CD14-positive monocyte (primary cell): ENCODE measurements at regions not wholly inside any gene's neighbourhood (a gene's known extent, or its start where the extent isn't known, plus 50 kb on each side); places are given as distances from the start of the nearest gene placed in this dataset.

Experiments
- DNase-seq, 3 donors: peaks; one replicate each; pipeline ENCODE4 v3.0.0-alpha.2; 2011 to 2022
- H2AFZ ChIP-seq: 2 replicates; pipeline ENCODE4 v1.6.0; 2012; ENCODE audit warnings: mild to moderate bottlenecking, low read depth, low read length, inconsistent platforms; ENCODE audit not compliant: insufficient read depth, poor library complexity, severe bottlenecking
- H3K27ac ChIP-seq, 2 donors: 1 replicate in 1 of 2; 2 replicates in 1 of 2; pipeline ENCODE4 v1.5.1; 2012 to 2013; ENCODE audit warnings: low read length in 2 of 2, control low read depth in 1 of 2, inconsistent platforms in 1 of 2, low read depth in 1 of 2, mild to moderate bottlenecking in 1 of 2
- H3K27me3 ChIP-seq, 2 donors: one replicate each; pipeline versions ENCODE4 v1.6.0 to v1.6.1; 2011 to 2013; ENCODE audit warnings: low read length in 2 of 2; ENCODE audit not compliant: control insufficient read depth in 2 of 2, insufficient read depth in 2 of 2
- H3K36me3 ChIP-seq, 2 donors: replicated peaks in 1 of 2; 1 replicate in 1 of 2; 2 replicates in 1 of 2; pipeline versions ENCODE4 v1.5.1 to v1.6.1; 2012 to 2013; ENCODE audit warnings: low read length in 2 of 2, control low read depth in 1 of 2, inconsistent platforms in 1 of 2, mild to moderate bottlenecking in 1 of 2; ENCODE audit not compliant: insufficient read depth in 2 of 2, control insufficient read depth in 1 of 2
- H3K4me1 ChIP-seq, 2 donors: 1 replicate in 1 of 2; 2 replicates in 1 of 2; pipeline versions ENCODE4 v1.5.1 to v1.6.1; 2012 to 2013; ENCODE audit warnings: low read length in 2 of 2, control low read depth in 1 of 2, inconsistent platforms in 1 of 2, mild to moderate bottlenecking in 1 of 2, moderate library complexity in 1 of 2; ENCODE audit not compliant: insufficient read depth in 2 of 2, control insufficient read depth in 1 of 2
- H3K4me2 ChIP-seq: replicated peaks from 2 replicates; pipeline ENCODE3; 2012; ENCODE audit warnings: low read length, moderate library complexity, mild to moderate bottlenecking; ENCODE audit not compliant: poor library complexity, severe bottlenecking; ENCODE audit errors: extremely low read depth
- H3K4me3 ChIP-seq, 3 experiments: fragments of 200-600 bp in 1 of 3; sonication (generic) in 1 of 3; replicated peaks in 1 of 3; 1 replicate in 2 of 3; 2 replicates in 1 of 3; pipeline ENCODE4 v1.5.1; 2011 to 2013; ENCODE audit warnings: low read length in 3 of 3, mild to moderate bottlenecking in 3 of 3, control low read depth in 2 of 3, low read depth in 2 of 3, inconsistent platforms in 1 of 3, moderate library complexity in 1 of 3
- H3K79me2 ChIP-seq: 2 replicates; pipeline ENCODE4 v1.6.0; 2012; ENCODE audit warnings: mild to moderate bottlenecking, control low read depth, inconsistent platforms, low read length, moderate library complexity; ENCODE audit not compliant: insufficient read depth
- H3K9ac ChIP-seq: 2 replicates; pipeline ENCODE4 v1.6.0; 2017; ENCODE audit warnings: low read length, mild to moderate bottlenecking; ENCODE audit not compliant: insufficient read depth, poor library complexity, severe bottlenecking
- H3K9me3 ChIP-seq, 2 donors: replicated peaks in 1 of 2; 1 replicate in 1 of 2; 2 replicates in 1 of 2; pipeline versions ENCODE4 v1.5.1 to v1.6.1; 2012 to 2013; ENCODE audit warnings: low read length in 2 of 2, control low read depth in 1 of 2; ENCODE audit not compliant: control insufficient read depth in 1 of 2, insufficient read depth in 1 of 2
- H4K20me1 ChIP-seq: 2 replicates; pipeline ENCODE4 v1.6.0; 2012; ENCODE audit warnings: mild to moderate bottlenecking, low read length, control low read depth, moderate library complexity; ENCODE audit not compliant: insufficient read depth
- H3K27ac Mint-ChIP-seq, 7 donors: one replicate each; pipeline ENCODE4 v1.8.0; 2020; ENCODE audit warnings: mild to moderate bottlenecking in 7 of 7, mixed read lengths in 7 of 7, moderate library complexity in 6 of 7, inconsistent platforms in 2 of 7
- H3K27me3 Mint-ChIP-seq, 3 donors: one replicate each; pipeline ENCODE4 v1.8.0; 2021 to 2022; ENCODE audit warnings: low read depth in 3 of 3, mild to moderate bottlenecking in 3 of 3, mixed read lengths in 3 of 3, moderate library complexity in 3 of 3, inconsistent platforms in 1 of 3
- H3K36me3 Mint-ChIP-seq, 2 donors: one replicate each; pipeline ENCODE4 v1.8.0; 2020; ENCODE audit warnings: mixed read lengths in 2 of 2, inconsistent platforms in 1 of 2, mild to moderate bottlenecking in 1 of 2
- H3K4me1 Mint-ChIP-seq: one replicate; pipeline ENCODE4 v1.8.0; 2020; ENCODE audit warnings: mild to moderate bottlenecking, mixed read lengths
- H3K4me3 Mint-ChIP-seq, 2 donors: one replicate each; pipeline ENCODE4 v1.8.0; 2020; ENCODE audit warnings: mild to moderate bottlenecking in 2 of 2, mixed read lengths in 2 of 2, moderate library complexity in 1 of 2
- H3K9me3 Mint-ChIP-seq, 7 donors: one replicate each; pipeline ENCODE4 v1.8.0; 2020 to 2022; ENCODE audit warnings: mixed read lengths in 7 of 7, mild to moderate bottlenecking in 6 of 7, moderate library complexity in 6 of 7, inconsistent platforms in 2 of 7
- WGBS: methylation state at CpG from one replicate; pipeline ENCODE4 v1.1.5; 2013; ENCODE audit warnings: missing lambda C conversion rate; ENCODE audit not compliant: insufficient coverage; 5-methylcytosine and 5-hydroxymethylcytosine counted together
- intact Hi-C, 2 donors: fragments of 100-400 bp; cut with micrococcal nuclease; formaldehyde crosslinking; loops; one replicate each; pipeline versions ENCODE4 v1.15.0 to v1.15.1; 2023
- TF ChIP-seq, protein P1 (sequence below): fragments of 200-600 bp; IDR thresholded peaks from one replicate; pipeline ENCODE4 v1.8.0; 2022; ENCODE audit warnings: antibody characterized with exemption, mild to moderate bottlenecking

- H3K4me1 ChIP-seq, result no peaks in the 10 kb centered on the region
- TF ChIP-seq, protein P1, sequence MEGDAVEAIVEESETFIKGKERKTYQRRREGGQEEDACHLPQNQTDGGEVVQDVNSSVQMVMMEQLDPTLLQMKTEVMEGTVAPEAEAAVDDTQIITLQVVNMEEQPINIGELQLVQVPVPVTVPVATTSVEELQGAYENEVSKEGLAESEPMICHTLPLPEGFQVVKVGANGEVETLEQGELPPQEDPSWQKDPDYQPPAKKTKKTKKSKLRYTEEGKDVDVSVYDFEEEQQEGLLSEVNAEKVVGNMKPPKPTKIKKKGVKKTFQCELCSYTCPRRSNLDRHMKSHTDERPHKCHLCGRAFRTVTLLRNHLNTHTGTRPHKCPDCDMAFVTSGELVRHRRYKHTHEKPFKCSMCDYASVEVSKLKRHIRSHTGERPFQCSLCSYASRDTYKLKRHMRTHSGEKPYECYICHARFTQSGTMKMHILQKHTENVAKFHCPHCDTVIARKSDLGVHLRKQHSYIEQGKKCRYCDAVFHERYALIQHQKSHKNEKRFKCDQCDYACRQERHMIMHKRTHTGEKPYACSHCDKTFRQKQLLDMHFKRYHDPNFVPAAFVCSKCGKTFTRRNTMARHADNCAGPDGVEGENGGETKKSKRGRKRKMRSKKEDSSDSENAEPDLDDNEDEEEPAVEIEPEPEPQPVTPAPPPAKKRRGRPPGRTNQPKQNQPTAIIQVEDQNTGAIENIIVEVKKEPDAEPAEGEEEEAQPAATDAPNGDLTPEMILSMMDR, result no peak
- Mint-ChIP-seq H3K4me1 (no peaks in the 10 kb centered on the region), H3K4me3 (no peak overlapping the region), H3K27me3 (peaks cover 0 to 2% (median 0%) of the 10 kb centered on the region in 3 donors), H3K36me3 (no peaks in the 10 kb centered on the region), H3K27ac (no peak overlapping the region), H3K9me3 (peaks cover 12 to 23% (median 18%) of the 10 kb centered on the region in 7 donors)
- H3K79me2 ChIP-seq, result no peaks in the 10 kb centered on the region
- H3K9ac ChIP-seq, result no peak overlapping the region
- intact Hi-C loops, result no loop called here
- no peak overlapping the region for H2AFZ ChIP-seq
- H3K9me3 ChIP-seq, result peaks cover 7 to 9% of the 10 kb centered on the region in 2 donors
- no peaks in the 10 kb centered on the region for H3K27me3 ChIP-seq
- no peak for DNase-seq
- no peak overlapping the region for H3K27ac ChIP-seq
- no peaks in the 10 kb centered on the region for H4K20me1 ChIP-seq
- no peaks in the 10 kb centered on the region for H3K36me3 ChIP-seq
- H3K4me2 ChIP-seq, result no peak overlapping the region
- H3K4me3 ChIP-seq, result no peak overlapping the region
Observed at GRCh38 chr4:11323771-11324170, 104.9 kb downstream of the HS3ST1 start.

DNA sequence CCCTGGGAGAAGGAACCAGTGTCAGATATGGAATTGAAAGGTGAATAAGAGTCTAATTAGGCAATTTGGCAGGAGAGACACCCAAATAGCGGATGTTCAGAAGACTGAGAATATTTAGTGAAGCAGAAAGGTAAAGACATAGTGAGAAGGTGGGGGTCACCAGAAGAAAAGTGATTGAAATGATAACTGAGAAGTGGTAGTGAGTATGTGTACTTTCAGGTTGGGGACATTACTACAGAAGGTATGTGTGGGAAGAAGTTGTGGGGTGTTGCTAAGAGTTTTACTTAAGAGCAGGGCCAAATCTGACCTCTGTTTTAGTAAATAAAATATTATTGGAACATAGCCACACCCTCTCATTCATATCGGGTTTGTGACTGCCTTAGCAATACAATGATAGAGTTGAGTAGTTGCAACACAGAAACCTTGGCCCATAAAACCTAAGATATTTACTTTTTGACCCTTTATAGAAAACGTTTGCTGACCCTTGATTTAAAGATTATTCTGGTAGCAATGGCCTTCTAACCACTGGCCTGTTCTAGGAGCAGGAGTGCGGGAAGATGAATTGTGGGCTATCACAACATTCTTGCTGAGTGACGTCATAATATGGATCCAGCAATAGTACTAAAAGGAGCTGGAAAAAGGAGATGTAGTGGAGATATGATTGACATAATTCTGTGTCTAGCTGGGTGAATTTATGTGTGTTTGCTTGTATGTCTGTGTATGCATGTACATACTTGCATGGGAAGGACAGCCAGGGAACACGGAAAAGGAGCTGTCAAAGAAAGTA, 115.3 kb downstream of the HS3ST1 start:
- H3K4me3 ChIP-seq, result no peak overlapping the region
- H3K36me3 ChIP-seq, result no peaks in the 10 kb centered on the region
- H3K79me2 ChIP-seq, result no peaks in the 10 kb centered on the region
- Mint-ChIP-seq H3K36me3 (no peaks in the 10 kb centered on the region), H3K4me3 (no peak overlapping the region), H3K27ac (no peak overlapping the region), H3K9me3 (peaks cover under 1 to 22% (median 10%) of the 10 kb centered on the region in 7 donors), H3K27me3 (peaks cover 0 to 2% (median 0%) of the 10 kb centered on the region in 3 donors), H3K4me1 (no peaks in the 10 kb centered on the region)
- no peak overlapping the region for H3K9ac ChIP-seq
- H3K4me1 ChIP-seq, result no peaks in the 10 kb centered on the region
- TF ChIP-seq, protein P1, result no peak
- H3K27me3 ChIP-seq, result no peaks in the 10 kb centered on the region
- H4K20me1 ChIP-seq, result no peaks in the 10 kb centered on the region
- no peak overlapping the region for H2AFZ ChIP-seq
- intact Hi-C loops, result no loop called here
- H3K4me2 ChIP-seq, result no peak overlapping the region
- peaks cover 8 to 14% of the 10 kb centered on the region in 2 donors for H3K9me3 ChIP-seq
- DNase-seq, result no peak
- no peak overlapping the region for H3K27ac ChIP-seq
- WGBS, result 95% methylated on average over 4 of the region's 6 CpGs
